ENCODE measurements at regions not wholly inside any gene's neighbourhood (a gene's known extent, or its start where the extent isn't known, plus 50 kb on each side); places are given as distances from the start of the nearest gene placed in this dataset.

DNA sequence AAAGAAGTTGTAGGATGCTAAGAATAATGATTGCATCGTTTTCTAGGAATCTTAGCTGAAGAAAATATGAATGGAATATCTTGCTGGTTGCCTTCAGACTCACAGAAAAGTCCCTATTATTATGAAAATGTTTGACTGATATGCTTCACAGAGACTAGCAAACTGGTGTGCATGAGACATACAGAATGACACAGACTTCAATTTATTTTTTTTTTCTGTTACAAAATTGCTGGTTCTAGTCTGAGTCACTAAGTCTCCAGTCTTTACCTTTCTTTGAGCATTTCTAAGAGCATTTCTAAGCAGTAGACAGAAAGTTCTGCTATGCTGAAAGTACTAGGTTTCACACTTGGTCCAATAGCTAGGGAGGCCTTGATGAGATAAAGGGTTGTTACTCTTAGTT, 377.6 kb upstream of the ATP2B1 start:
- TF ChIP-seq, protein P1, sequence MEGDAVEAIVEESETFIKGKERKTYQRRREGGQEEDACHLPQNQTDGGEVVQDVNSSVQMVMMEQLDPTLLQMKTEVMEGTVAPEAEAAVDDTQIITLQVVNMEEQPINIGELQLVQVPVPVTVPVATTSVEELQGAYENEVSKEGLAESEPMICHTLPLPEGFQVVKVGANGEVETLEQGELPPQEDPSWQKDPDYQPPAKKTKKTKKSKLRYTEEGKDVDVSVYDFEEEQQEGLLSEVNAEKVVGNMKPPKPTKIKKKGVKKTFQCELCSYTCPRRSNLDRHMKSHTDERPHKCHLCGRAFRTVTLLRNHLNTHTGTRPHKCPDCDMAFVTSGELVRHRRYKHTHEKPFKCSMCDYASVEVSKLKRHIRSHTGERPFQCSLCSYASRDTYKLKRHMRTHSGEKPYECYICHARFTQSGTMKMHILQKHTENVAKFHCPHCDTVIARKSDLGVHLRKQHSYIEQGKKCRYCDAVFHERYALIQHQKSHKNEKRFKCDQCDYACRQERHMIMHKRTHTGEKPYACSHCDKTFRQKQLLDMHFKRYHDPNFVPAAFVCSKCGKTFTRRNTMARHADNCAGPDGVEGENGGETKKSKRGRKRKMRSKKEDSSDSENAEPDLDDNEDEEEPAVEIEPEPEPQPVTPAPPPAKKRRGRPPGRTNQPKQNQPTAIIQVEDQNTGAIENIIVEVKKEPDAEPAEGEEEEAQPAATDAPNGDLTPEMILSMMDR (IDR thresholded peaks at IDR 0.05; ENCODE audit: low read depth, low read length) = no peak
- TF ChIP-seq EZH2phosphoT487 (IDR thresholded peaks at IDR 0.05; ENCODE audit: low read depth) = no peak
